ENCODE measurements at regions not wholly inside any gene's neighbourhood (a gene's known extent, or its start where the extent isn't known, plus 50 kb on each side); places are given as distances from the start of the nearest gene placed in this dataset.

- H3K9me3 ChIP-seq (ENCODE audit: control insufficient read depth, insufficient read depth, low read length) = no peaks in the 10 kb centered on the region; the same call in 1 of the 2 replicates
- H3K9ac ChIP-seq (ENCODE audit: low read depth, low read length) = no peak overlapping the region
- H2AFZ ChIP-seq (replicated peaks; ENCODE audit: low read length, poor library complexity) = no peak overlapping the region
- dilution Hi-C loops (cut with HindIII; ENCODE audit: low sequenced_read_pairs, unreplicated experiment) = no loop called here
- no peaks in the 10 kb centered on the region for H3K4me1 ChIP-seq (ENCODE audit: control insufficient read depth, insufficient read depth, low read length)
- H2BK15ac ChIP-seq (ENCODE audit: low read depth, low read length) = no peak overlapping the region
- H3K4ac ChIP-seq (ENCODE audit: low read depth, low read length) = no peak overlapping the region
- ChIA-PET CTCF (no interaction called here), POLR2A (ENCODE audit: unreplicated experiment) (no interaction called here)
- no CpG with 5 or more reads among the region's 1 CpG for WGBS, 2 experiments (ENCODE audit: extremely low coverage in 2 of 2, insufficient read length in 1 of 2)
- H4K91ac ChIP-seq (ENCODE audit: insufficient read depth, low read depth, low read length) = no peak overlapping the region
- no peaks in the 10 kb centered on the region for H3K79me1 ChIP-seq (ENCODE audit: low read depth in 1 of 2, low read length in 2 of 2)
- ATAC-seq (ENCODE audit: low read depth) (no peak), DNase-seq (no peak)
- H4K20me1 ChIP-seq (ENCODE audit: insufficient read depth, low read length) = no peaks in the 10 kb centered on the region
- no peak overlapping the region for H2BK120ac ChIP-seq (ENCODE audit: low read depth, low read length)
- no peak overlapping the region for H4K5ac ChIP-seq (ENCODE audit: low read depth, low read length)
- H3K18ac ChIP-seq (ENCODE audit: low read depth, low read length) = no peak overlapping the region
- H3K56ac ChIP-seq (ENCODE audit: extremely low read depth, insufficient read depth, low read length) = no peak overlapping the region
- in situ Hi-C loops (cut with MboI; ENCODE audit: low sequenced_read_pairs) = no loop called here
- no peaks in the 10 kb centered on the region for H3K9me1 ChIP-seq (ENCODE audit: insufficient read depth, low read length)
- H2BK5ac ChIP-seq (ENCODE audit: low read depth, low read length, poor library complexity, severe bottlenecking) = no peak overlapping the region
- H3K14ac ChIP-seq (replicated peaks; ENCODE audit: low read depth, low read length) = no peak overlapping the region
- BruUV-seq (replicated peaks) = no TSS peak
- intact Hi-C loops (cut with micrococcal nuclease) = no loop called here
- no peaks in the 10 kb centered on the region for H3K27me3 ChIP-seq (ENCODE audit: control insufficient read depth, insufficient read depth, low read length)
- no peak overlapping the region for H4K8ac ChIP-seq (ENCODE audit: low read depth in 2 of 2, low read length in 2 of 2)
- H3K23ac ChIP-seq (ENCODE audit: low read depth, low read length) = no peak overlapping the region
- H3K4me3 ChIP-seq (ENCODE audit: insufficient read depth, low read depth, low read length) = no peak overlapping the region
- H3K27ac ChIP-seq (ENCODE audit: insufficient read depth, low read length) = no peak overlapping the region
- no peak overlapping the region for H2AK5ac ChIP-seq (ENCODE audit: low read depth, low read length)
- H2BK20ac ChIP-seq (ENCODE audit: low read depth, low read length) = no peak overlapping the region
- H3K36me3 ChIP-seq (ENCODE audit: control insufficient read depth, insufficient read depth, low read length) = no peaks in the 10 kb centered on the region
- no peak overlapping the region for H3K4me2 ChIP-seq (ENCODE audit: low read depth, low read length)
- H2AK9ac ChIP-seq (replicated peaks; ENCODE audit: low read depth, low read length, poor library complexity) = no peak overlapping the region
- TF ChIP-seq NFE2L2 (IDR thresholded peaks at IDR 0.05; ENCODE audit: low read depth, low read length) = no peak
- no peak for TF ChIP-seq MAFK (IDR thresholded peaks at IDR 0.05; ENCODE audit: low read depth, low read length)
- no peak for TF ChIP-seq CTCF (conservative IDR thresholded peaks at IDR 0.05; ENCODE audit: low read depth, low read length)
- no peak for TF ChIP-seq ELK1 (IDR thresholded peaks at IDR 0.05; ENCODE audit: borderline replicate concordance, low read depth, low read length)
- TF ChIP-seq CHD1 (IDR thresholded peaks at IDR 0.05; ENCODE audit: low read depth, low read length) = no peak
- no peak for TF ChIP-seq POLR2A (IDR thresholded peaks at IDR 0.05; ENCODE audit: low read depth, low read length)
- TF ChIP-seq FOS (IDR thresholded peaks at IDR 0.05; ENCODE audit: low read depth, low read length) = no peak
- TF ChIP-seq RAD21 (IDR thresholded peaks at IDR 0.05; ENCODE audit: low read length) = no peak
- TF ChIP-seq RCOR1 (IDR thresholded peaks at IDR 0.05; ENCODE audit: insufficient replicate concordance, low read length) = no peak
- TF ChIP-seq MXI1 (IDR thresholded peaks at IDR 0.05; ENCODE audit: borderline replicate concordance, low read depth, low read length) = no peak
- TF ChIP-seq USF2 (IDR thresholded peaks at IDR 0.05; ENCODE audit: low read depth, low read length) = no peak
- TF ChIP-seq RFX5 (IDR thresholded peaks at IDR 0.05; ENCODE audit: low read depth, low read length) = no peak
- TF ChIP-seq CEBPB (IDR thresholded peaks at IDR 0.05; ENCODE audit: low read depth, low read length) = no peak
- TF ChIP-seq MAZ (IDR thresholded peaks at IDR 0.05; ENCODE audit: borderline replicate concordance, low read depth, low read length) = no peak
- no peak for TF ChIP-seq BHLHE40 (IDR thresholded peaks at IDR 0.05; ENCODE audit: low read depth, low read length)
- no peak for TF ChIP-seq SMC3 (IDR thresholded peaks at IDR 0.05; ENCODE audit: low read depth, low read length)
Observed at GRCh38 chr4:11813951-11814446, 385.3 kb upstream of the HS3ST1 start.
